Mesodermal cell (in vitro differentiated cells): ENCODE measurements at regions not wholly inside any gene's neighbourhood (a gene's known extent, or its start where the extent isn't known, plus 50 kb on each side); places are given as distances from the start of the nearest gene placed in this dataset.

Experiments
- H3K27ac ChIP-seq: 2 replicates; pipeline ENCODE4 v1.7.0; 2013; ENCODE audit warnings: mild to moderate bottlenecking, low read depth, low read length, moderate library complexity; ENCODE audit not compliant: severe bottlenecking
- H3K36me3 ChIP-seq: 2 replicates; pipeline ENCODE4 v1.7.1; 2013; ENCODE audit warnings: mild to moderate bottlenecking, low read length, moderate library complexity; ENCODE audit not compliant: control insufficient read depth, insufficient read depth
- H3K4me1 ChIP-seq: one replicate; pipeline ENCODE4 v1.7.1; 2013; ENCODE audit warnings: mild to moderate bottlenecking, low read length; ENCODE audit not compliant: insufficient read depth, control insufficient read depth, poor library complexity, severe bottlenecking
- H3K4me3 ChIP-seq: 2 replicates; pipeline ENCODE4 v1.7.0; 2013; ENCODE audit warnings: low read length, control low read depth, mild to moderate bottlenecking; ENCODE audit not compliant: insufficient read depth, poor library complexity, severe bottlenecking; ENCODE audit errors: extremely low read depth
- H3K9me3 ChIP-seq: 2 replicates; pipeline ENCODE4 v1.7.1; 2013; ENCODE audit warnings: mild to moderate bottlenecking, low read length, moderate library complexity; ENCODE audit not compliant: control insufficient read depth
- WGBS, 2 experiments: methylation state at CpG; one replicate each; pipeline ENCODE4 v1.1.5; 2013; ENCODE audit warnings: missing lambda C conversion rate in 2 of 2; ENCODE audit not compliant: insufficient coverage in 2 of 2; 5-methylcytosine and 5-hydroxymethylcytosine counted together

DNA sequence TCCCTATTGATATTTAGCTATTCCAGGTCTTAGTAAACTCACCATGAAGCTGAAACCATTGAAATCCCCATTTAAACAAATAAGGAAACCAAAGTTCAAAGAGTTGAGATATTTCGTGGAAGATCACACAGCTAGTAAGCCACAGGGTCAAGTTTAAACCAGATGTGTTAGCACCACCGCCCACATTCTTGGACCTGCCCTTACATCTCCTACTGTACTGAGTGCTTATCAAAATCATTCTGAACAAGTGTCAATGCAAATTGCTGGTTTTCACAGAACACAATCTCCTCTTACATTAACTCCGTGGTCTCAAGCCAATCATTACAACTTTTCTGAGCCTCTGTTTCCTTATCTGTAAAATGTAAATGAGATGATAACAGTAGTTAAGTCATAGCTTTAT, 676.2 kb downstream of the CDH11 start:
- Histone ChIP-seq H3K27ac (no peak overlapping the region), H3K4me3 (no peak overlapping the region), H3K9me3 (no peaks in the 10 kb centered on the region), H3K4me1 (peaks cover 3% of the 10 kb centered on the region), H3K36me3 (no peaks in the 10 kb centered on the region)
- WGBS, 2 experiments, result 64 to 66% methylated on average over 2 of the region's 3 CpGs

DNA sequence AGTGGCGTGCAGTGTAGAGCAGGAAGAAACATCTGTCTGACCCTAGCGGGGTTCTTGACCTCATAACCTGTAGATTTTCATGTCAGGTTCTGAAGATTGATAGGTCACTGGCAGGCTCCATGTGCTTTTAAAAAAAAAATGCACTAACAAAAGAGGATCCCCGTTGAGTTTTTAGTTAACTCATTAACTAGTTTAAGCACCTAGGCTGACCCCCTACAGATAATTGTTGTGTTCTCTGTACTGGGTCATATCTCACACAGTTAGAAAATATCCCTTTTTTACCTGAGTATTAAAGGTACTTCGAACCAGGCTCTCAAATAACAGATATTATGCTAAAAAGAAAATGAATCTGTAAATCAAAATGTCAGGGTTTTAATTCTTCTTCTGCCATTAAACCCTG, 676.6 kb downstream of the CDH11 start:
- Histone ChIP-seq H3K4me1 (peaks cover 7% of the 10 kb centered on the region), H3K9me3 (no peaks in the 10 kb centered on the region), H3K36me3 (no peaks in the 10 kb centered on the region), H3K27ac (no peak overlapping the region), H3K4me3 (no peak overlapping the region)
- WGBS, 2 experiments, result 51 to 83% methylated on average over 2 of the region's 4 CpGs

DNA sequence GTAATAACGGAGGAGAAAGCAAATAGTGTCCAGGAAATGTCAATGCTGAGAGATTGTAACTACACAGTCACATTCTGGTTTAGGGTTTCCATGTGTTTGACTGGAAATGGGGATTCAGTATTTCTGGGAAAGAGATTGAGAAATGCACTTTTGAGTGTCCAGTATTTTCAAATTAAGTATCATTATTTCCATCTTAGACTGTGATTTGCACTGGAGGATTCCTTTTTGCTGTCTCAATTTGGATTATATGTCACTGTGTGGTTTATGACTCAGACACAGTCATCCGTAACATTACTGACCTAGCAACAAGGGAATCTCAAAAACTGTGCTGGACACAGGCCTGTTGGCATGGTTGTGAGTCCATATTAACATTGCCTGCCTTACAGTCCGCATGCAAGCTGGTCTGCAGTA, 681.4 kb downstream of the CDH11 start:
- Histone ChIP-seq H3K4me3 (no peak overlapping the region), H3K36me3 (no peaks in the 10 kb centered on the region), H3K9me3 (no peaks in the 10 kb centered on the region), H3K27ac (peak overlapping the region; percentile 64), H3K4me1 (peaks cover 11% of the 10 kb centered on the region)
- WGBS, 2 experiments, result 100% methylated on average over 2 of the region's 3 CpGs; no CpG with 5 or more reads in 1 of the 2 experiments

- H3K27ac ChIP-seq, result peak overlapping the region; percentile 33
- peaks cover 11% of the 10 kb centered on the region for H3K4me1 ChIP-seq
- H3K36me3 ChIP-seq, result no peaks in the 10 kb centered on the region
- WGBS, 2 experiments, result 100% methylated on average over 1 of the region's 5 CpGs; no CpG with 5 or more reads in 1 of the 2 experiments
- H3K9me3 ChIP-seq, result no peaks in the 10 kb centered on the region
- H3K4me3 ChIP-seq, result no peak overlapping the region
These were observed 681.9 kb downstream of the CDH11 start for GRCh38 chr16:64440005-64440404.

GRCh38 chr16:64437706-64438324, 684.0 kb downstream of the CDH11 start:
- Histone ChIP-seq H3K27ac (peak overlapping the region; percentile 46), H3K4me3 (no peak overlapping the region)
- WGBS, 2 experiments, result 77 to 90% methylated on average over 4 to 8 of the region's 9 CpGs

DNA sequence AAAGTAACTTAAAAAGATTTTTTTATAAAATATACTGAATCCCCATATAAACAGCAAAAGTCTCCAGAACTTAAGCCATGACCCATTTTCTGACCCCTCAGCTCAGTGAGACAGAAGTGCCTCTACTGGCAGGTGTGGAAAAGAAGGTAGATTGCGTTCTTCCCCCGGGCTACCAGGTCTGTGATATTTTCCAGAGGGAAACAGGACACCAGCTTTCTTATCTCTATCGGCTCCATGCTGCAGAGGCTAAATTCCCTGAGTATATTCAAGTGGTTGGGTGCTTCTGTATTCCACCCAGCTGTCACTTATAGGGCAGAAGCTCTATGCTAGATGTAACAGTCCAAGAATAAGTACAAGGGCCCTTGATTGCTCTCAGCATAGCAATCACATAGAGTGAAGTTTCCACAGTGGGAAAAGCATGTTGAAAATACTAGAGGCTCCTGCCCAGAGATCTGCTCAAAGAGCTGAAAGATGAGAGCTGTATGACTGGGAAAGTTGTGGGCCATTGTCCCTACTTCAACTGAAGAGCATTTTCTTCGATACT, 687.3 kb downstream of the CDH11 start:
- Histone ChIP-seq H3K4me3 (no peak overlapping the region), H3K27ac (no peak overlapping the region), H3K4me1 (no peaks in the 10 kb centered on the region), H3K36me3 (no peaks in the 10 kb centered on the region), H3K9me3 (peaks cover 6% of the 10 kb centered on the region)
- 89 to 100% methylated on average over 1 to 3 of the region's 4 CpGs for WGBS, 2 experiments

More at GRCh38 chr16:64437706-64438324, 684.0 kb downstream of the CDH11 start:
- H3K36me3 ChIP-seq, result no peaks in the 10 kb centered on the region
- H3K4me1 ChIP-seq, result peaks cover 11% of the 10 kb centered on the region
- peaks cover 6% of the 10 kb centered on the region for H3K9me3 ChIP-seq

GRCh38 chr16:64428463-64429113, 693.3 kb downstream of the CDH11 start:
- Histone ChIP-seq H3K9me3 (peaks cover 6% of the 10 kb centered on the region), H3K4me1 (no peaks in the 10 kb centered on the region), H3K36me3 (no peaks in the 10 kb centered on the region), H3K4me3 (no peak overlapping the region), H3K27ac (no peak overlapping the region)
- WGBS, 2 experiments, result 100% methylated on average over 1 to 3 of the region's 5 CpGs

DNA sequence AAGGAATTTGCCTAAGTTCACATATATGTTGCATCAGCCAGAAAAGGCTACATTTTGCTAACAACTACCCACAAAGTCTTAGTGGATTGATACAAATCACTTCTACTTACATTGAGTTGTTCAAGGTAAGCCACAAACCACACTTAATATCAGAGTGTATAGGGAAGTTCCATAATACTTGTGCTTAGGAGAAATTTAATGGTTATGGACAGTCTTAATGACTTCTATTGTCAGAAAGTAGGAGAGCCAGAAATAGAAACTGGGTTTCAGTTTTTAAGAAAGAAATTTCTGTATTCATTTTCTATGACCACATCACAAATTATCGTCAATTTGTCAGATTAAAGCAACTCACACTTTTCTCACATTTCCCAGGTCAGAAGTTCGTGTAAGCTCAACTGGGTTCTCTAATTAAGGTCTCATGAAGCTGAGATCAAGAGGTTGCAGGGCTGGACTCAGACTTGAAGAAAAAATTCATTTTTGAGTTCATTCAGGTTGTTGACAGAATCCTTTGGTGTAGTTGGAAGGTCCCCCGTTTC, 695.7 kb downstream of the CDH11 start:
- no peaks in the 10 kb centered on the region for H3K36me3 ChIP-seq
- no peak overlapping the region for H3K4me3 ChIP-seq
- H3K4me1 ChIP-seq, result no peaks in the 10 kb centered on the region
- H3K9me3 ChIP-seq, result no peaks in the 10 kb centered on the region
- no peak overlapping the region for H3K27ac ChIP-seq
- 73 to 100% methylated on average over 2 of the region's 3 CpGs for WGBS, 2 experiments

DNA sequence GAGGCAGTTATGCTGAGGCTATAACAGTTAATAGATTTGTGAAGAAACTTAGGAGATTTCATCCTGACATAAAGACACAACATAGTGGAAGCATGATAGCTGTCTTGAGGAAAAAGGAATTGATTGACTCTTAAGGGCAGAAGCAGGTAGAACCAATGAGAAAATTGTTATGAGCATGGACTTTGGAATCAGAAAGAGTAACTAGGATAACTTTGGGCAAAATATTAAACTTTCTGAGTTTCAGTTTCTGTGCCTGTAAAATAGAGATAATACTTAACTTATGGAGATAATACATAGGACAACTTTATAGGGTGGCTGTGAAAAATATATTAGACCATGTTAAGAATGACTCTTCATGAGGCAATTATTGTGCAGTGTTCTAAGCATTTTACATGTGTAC, 696.5 kb downstream of the CDH11 start:
- Histone ChIP-seq H3K4me1 (no peaks in the 10 kb centered on the region), H3K9me3 (no peaks in the 10 kb centered on the region), H3K27ac (no peak overlapping the region), H3K4me3 (no peak overlapping the region), H3K36me3 (no peaks in the 10 kb centered on the region)

- Histone ChIP-seq H3K4me1 (no peaks in the 10 kb centered on the region), H3K27ac (no peak overlapping the region), H3K9me3 (no peaks in the 10 kb centered on the region), H3K36me3 (no peaks in the 10 kb centered on the region), H3K4me3 (no peak overlapping the region)
- WGBS, 2 experiments, result 100% methylated on average over 1 of the region's 1 CpG; no CpG with 5 or more reads in 1 of the 2 experiments
These were observed 699.6 kb downstream of the CDH11 start for GRCh38 chr16:64422259-64422658.

DNA sequence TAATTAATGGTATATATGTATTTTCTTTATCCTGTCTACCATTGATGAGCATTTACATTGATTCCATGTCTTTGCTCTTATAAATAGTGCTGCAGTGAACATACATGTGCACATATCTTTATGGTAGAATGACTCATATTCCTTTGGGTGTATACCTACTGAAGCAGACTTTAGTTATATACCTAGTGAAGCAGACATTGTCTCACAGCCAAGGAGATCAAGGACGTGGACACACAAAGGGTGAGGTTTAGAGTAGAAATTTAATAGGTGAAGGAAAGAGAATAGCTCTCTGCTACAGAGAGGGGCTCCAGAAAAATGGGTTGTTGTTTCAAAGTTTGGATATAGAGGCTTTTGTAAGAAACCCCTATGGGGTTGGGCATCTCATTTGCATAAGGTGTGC, 700.3 kb downstream of the CDH11 start:
- H3K9me3 ChIP-seq, result no peaks in the 10 kb centered on the region
- WGBS, 2 experiments, result 83 to 100% methylated on average over 1 of the region's 1 CpG
- H3K27ac ChIP-seq, result no peak overlapping the region
- no peaks in the 10 kb centered on the region for H3K4me1 ChIP-seq
- H3K4me3 ChIP-seq, result no peak overlapping the region
- H3K36me3 ChIP-seq, result no peaks in the 10 kb centered on the region
